ENCODE measurements at regions not wholly inside any gene's neighbourhood (a gene's known extent, or its start where the extent isn't known, plus 50 kb on each side); places are given as distances from the start of the nearest gene placed in this dataset.

GRCh38 chr4:23648854-23649596 lies 240.8 kb downstream of the PPARGC1A start:
- no peak for TF ChIP-seq CTCF (IDR thresholded peaks at IDR 0.05)
- Histone ChIP-seq H3K4me3 (no peak overlapping the region), H3K27ac (no peak overlapping the region), H3K36me3 (no peaks in the 10 kb centered on the region), H3K27me3 (no peaks in the 10 kb centered on the region), H3K4me1 (no peaks in the 10 kb centered on the region), H3K9me3 (no peaks in the 10 kb centered on the region)
- no peak for FAIRE-seq
- intact Hi-C loops (cut with DNase I): no loop called here
- ATAC-seq: no peak
- WGBS, 2 donors: 67 to 79% methylated on average over 7 of the region's 7 CpGs
- DNase-seq: no peak

GRCh38 chr4:23635468-23635867 lies 254.4 kb downstream of the PPARGC1A start:
- no peaks in the 10 kb centered on the region for H3K4me1 ChIP-seq
- no peak for TF ChIP-seq CTCF (IDR thresholded peaks at IDR 0.05)
- FAIRE-seq (no peak), ATAC-seq (no peak), DNase-seq (no peak)
- no peaks in the 10 kb centered on the region for H3K27me3 ChIP-seq
- H3K36me3 ChIP-seq: no peaks in the 10 kb centered on the region
- 66 to 74% methylated on average over 1 of the region's 1 CpG for WGBS, 2 donors
- H3K27ac ChIP-seq: no peak overlapping the region
- intact Hi-C loops (cut with DNase I): no loop called here
- H3K9me3 ChIP-seq: no peaks in the 10 kb centered on the region
- H3K4me3 ChIP-seq: no peak overlapping the region

GRCh38 chr4:23631255-23631950 lies 258.4 kb downstream of the PPARGC1A start:
- Histone ChIP-seq H3K4me3 (no peak overlapping the region), H3K36me3 (no peaks in the 10 kb centered on the region), H3K4me1 (no peaks in the 10 kb centered on the region), H3K9me3 (no peaks in the 10 kb centered on the region), H3K27me3 (no peaks in the 10 kb centered on the region), H3K27ac (peak overlapping the region in 1 of 4 donors; percentile 22)
- FAIRE-seq (no peak), DNase-seq (no peak), ATAC-seq (peak in 3 of 4 donors; percentile 38 to 49 (median 43))
- WGBS, 2 donors: 27 to 33% methylated on average over 4 of the region's 4 CpGs
- TF ChIP-seq CTCF (IDR thresholded peaks at IDR 0.05): no peak
- intact Hi-C loops (cut with DNase I): no loop called here

GRCh38 chr4:23630110-23630509 lies 259.7 kb downstream of the PPARGC1A start:
- Histone ChIP-seq H3K9me3 (no peaks in the 10 kb centered on the region), H3K27me3 (no peaks in the 10 kb centered on the region), H3K4me3 (no peak overlapping the region), H3K36me3 (no peaks in the 10 kb centered on the region), H3K4me1 (no peaks in the 10 kb centered on the region), H3K27ac (no peak overlapping the region)
- TF ChIP-seq CTCF (IDR thresholded peaks at IDR 0.05): no peak
- intact Hi-C loops (cut with DNase I): no loop called here
- ATAC-seq: no peak
- FAIRE-seq: no peak
- no peak for DNase-seq

GRCh38 chr4:23629421-23629820 lies 260.4 kb downstream of the PPARGC1A start:
- FAIRE-seq (no peak), DNase-seq (no peak), ATAC-seq (no peak)
- Histone ChIP-seq H3K27me3 (no peaks in the 10 kb centered on the region), H3K36me3 (no peaks in the 10 kb centered on the region), H3K4me1 (no peaks in the 10 kb centered on the region), H3K4me3 (no peak overlapping the region), H3K9me3 (no peaks in the 10 kb centered on the region), H3K27ac (no peak overlapping the region)
- intact Hi-C loops (cut with DNase I): no loop called here
- whole genome bisulfite sequencing, 2 donors: 30 to 44% methylated on average over 2 of the region's 2 CpGs
- no peak for TF ChIP-seq CTCF (IDR thresholded peaks at IDR 0.05)

Measured in pancreas (tissue), 10 donors.